ENCODE measurements at regions not wholly inside any gene's neighbourhood (a gene's known extent, or its start where the extent isn't known, plus 50 kb on each side); places are given as distances from the start of the nearest gene placed in this dataset.

GRCh38 chr10:130485236-130485957, 349.2 kb downstream of the GLRX3 start:
- DNase-seq (ENCODE audit: low read depth, low spot score), result no peak

GRCh38 chr10:130485958-130486895, 350.0 kb downstream of the GLRX3 start:
- no peak for DNase-seq (ENCODE audit: low read depth, low spot score)

- no peak for DNase-seq (ENCODE audit: low read depth, low spot score)
Observed at GRCh38 chr10:130486906-130487305, 350.7 kb downstream of the GLRX3 start.

GRCh38 chr10:130487566-130487965, 351.4 kb downstream of the GLRX3 start:
- no peak for DNase-seq (ENCODE audit: low read depth, low spot score)

DNA sequence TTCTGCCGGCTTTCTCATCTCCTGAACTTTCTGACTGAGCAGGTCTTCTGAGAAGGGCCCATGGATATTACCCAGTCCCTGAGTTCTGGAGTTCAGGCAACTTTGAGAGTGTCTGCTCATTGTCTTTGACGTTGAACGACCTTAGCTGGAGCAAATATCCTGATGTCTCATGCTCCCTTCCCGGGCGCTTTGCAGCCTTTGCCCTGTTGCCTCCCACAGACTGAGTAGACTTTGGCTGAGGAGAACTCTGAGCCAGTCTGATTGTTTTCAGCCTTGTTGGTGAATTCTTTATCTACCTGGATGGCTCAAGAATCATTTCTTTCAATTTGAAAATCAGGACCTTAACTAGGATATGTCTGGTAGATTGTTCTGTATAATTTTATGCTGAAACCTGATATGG, 353.7 kb downstream of the GLRX3 start:
- no peak for DNase-seq (ENCODE audit: low read depth, low spot score)

DNA sequence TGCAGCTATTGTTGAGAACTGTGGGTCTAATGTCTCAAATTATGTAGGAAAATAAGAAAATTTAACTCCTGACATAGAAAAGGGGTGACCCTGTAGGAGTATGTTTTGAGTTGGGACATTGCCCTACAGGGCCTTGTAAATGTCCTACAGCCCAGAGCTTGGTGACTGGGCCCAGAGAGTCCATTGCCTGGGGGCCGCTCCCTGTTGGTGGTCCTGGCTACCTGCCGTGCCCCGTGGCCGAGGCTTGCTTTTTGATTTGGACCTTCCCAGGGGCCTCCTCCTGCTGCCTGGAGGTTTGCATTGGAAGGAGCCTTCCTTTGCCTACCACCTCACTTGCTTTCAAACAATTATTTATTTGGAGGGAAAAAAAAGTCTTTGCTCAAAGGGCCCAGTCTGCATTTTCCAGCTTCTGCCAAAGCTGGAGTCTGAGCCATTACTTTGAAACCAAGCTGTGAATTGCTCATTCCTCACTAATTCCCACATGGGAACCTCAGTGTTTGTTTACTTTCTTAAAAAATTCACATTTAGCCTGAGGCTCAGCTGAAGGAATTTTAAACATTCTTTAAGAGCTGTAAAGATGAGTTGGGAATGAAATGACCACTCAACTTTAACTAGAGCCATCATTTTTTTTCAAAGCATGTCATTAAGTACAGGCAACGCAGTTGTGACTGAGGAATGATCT, 355.0 kb downstream of the GLRX3 start:
- peak; percentile 5 for DNase-seq (ENCODE audit: low read depth, low spot score)

GRCh38 chr10:130491693-130492050, 355.5 kb downstream of the GLRX3 start:
- no peak for DNase-seq (ENCODE audit: low read depth, low spot score)

- no peak for DNase-seq (ENCODE audit: low read depth, low spot score)
Observed at GRCh38 chr10:130492266-130492934, 356.2 kb downstream of the GLRX3 start.

DNA sequence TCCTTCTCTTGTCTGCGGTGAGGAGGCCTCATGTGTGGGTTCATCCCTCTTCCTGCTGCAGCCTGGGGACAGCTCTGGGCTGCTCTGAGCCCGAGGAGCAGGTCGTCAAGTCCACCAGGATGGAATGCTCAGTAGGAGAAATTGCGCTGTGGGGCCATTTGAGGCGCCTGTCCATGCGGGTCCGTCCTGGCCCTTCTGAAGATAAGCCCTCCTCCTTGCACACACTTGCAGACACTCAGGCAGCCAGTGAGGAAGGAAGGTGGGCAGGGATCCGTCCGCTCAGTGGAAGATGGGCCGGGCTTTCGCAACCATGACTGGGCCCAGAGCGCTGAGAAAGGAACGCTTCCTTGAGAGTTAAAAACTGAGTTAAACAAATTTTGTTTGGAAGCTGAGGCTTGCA, 356.8 kb downstream of the GLRX3 start:
- no peak for DNase-seq (ENCODE audit: low read depth, low spot score)

DNA sequence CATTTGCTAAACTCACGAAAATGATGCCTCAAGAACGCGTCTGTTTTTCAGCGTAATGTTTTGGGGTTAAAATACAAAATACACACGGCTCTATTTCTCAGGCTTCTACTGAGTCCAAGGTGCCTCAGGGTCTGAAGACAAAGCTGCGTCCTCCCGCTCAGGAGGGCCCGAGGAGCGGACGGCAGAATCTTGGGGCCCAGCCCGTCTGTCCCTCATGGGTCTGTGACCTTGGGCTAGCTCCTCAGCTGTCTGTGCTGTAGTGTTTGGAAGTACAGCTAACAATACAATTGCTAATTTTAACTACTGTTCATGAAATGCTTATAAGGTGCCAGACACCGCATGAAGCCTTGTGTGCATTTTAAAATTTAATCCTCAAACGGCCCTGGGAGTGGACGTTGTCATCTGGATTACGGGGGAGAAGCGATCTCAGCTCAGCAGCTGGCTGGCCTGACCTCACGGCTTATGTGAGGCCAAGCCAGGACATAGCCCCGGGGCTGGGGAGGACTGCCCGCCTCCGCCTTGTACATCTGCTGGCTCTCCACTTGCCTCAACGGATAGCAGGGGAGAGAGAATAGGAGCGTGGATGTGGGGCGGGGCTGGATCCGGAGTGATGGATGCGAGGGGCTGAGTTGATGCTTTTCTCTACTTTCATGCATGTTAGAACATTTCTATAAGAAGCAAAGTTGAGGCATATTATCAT, 357.4 kb downstream of the GLRX3 start:
- no peak for DNase-seq (ENCODE audit: low read depth, low spot score)

GRCh38 chr10:130495116-130495862, 359.1 kb downstream of the GLRX3 start:
- no peak for DNase-seq (ENCODE audit: low read depth, low spot score)

- no peak for DNase-seq (ENCODE audit: low read depth, low spot score)
Observed at GRCh38 chr10:130495891-130496636, 359.9 kb downstream of the GLRX3 start.

DNA sequence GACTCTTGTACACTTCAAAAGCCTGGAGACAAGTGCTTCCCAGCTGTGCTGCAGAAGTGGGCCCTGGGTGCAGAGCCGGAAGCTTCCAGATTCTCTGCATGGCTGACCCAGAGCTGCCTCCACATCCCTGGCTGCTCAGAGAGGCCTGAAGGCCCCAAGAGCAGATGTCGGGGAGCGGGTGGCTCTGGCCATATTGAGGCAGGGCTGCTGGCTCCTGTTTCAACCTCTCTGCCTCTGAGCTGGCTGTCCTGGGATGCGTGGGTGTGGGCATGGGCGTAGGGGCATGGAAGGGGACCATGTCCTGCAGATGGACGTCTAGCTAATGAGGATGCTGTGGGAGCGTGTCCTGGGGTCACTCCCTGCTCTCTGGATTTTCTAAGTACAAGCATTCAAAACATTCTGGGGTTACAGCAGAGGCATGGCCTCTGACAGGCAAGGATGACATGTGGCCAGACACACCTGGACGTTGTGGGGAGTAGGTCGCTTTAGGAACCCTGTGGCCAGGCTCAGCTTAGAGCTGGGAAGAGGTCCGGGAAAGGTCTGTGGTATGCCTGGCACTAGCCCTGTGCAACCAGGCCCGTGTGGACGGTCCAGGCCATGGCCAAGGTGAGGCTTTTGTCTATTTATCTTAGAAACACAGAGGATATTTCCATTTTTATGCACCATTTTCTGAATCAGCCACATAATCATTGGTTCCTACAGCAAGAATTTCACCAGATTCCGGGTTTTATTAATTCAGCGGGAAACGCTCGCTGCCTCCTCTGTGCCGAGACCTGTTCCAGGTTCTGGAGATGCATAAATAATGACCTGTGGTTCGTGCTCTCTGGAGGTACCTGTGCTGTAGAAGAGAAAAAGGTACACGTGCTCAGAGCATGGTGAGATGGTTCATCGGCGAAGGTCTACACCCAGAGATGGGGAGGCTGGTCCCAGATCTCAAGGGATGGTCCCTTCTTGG, 361.1 kb downstream of the GLRX3 start:
- no peak for DNase-seq (ENCODE audit: low read depth, low spot score)

DNA sequence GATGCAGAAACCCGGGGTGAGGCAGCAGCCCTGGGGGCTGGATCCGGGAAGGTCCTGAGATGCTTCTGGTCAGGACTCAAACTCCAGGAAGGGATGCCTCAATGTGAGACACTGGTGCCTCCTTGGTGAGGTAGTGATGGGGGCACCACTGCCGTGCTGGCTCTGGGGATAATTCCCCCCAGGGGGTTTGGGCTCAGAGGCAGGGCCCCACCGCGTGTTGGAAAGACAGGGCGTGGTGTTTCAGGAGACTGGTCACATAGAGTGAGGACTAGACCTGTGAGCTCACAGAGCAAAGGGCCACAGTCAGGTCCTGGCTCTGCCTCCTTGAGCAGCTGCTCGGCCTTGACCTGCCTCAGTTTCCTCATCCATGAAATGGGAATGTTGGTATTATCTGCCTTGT, 361.9 kb downstream of the GLRX3 start:
- no peak for DNase-seq (ENCODE audit: low read depth, low spot score)

GRCh38 chr10:130498934-130499333, 362.7 kb downstream of the GLRX3 start:
- no peak for DNase-seq (ENCODE audit: low read depth, low spot score)

- no peak for DNase-seq (ENCODE audit: low read depth, low spot score)
Observed at GRCh38 chr10:130499541-130499940, 363.4 kb downstream of the GLRX3 start.

DNA sequence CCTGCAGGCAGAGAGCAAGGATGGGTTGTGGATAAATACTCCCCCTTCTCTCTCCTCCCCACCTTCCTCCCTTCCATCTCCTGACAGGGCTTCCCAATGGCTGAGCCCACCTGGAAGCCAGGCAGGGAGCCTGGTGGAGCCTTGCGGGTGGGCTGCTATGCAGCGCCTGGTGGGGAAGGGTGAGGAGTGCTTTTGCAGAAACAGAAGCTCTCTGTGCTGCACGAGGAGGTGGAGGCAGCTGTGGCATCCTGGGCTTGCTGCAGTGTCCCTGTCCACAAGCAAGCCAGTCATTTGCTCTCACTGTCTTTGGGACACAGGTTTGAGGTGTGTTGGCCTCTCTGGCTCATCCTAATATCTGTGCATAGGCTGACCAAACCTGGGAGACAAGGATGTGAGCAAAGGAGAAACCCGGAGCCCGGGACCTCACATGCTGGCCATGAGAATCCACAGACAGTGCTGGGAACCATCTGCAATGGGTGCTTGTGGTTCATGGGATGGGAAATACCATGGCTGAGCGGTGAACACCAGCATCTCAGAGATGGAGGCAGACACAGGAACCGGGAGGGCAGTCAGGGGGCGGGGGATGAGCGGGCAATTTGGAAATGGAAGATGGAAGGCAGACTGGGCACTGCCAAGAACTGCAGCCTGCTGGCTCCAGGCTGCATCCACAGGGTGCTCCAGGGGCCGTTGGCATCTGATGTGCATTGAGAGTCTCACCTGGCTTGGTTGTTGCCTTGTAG, 364.2 kb downstream of the GLRX3 start:
- DNase-seq (ENCODE audit: low read depth, low spot score), result no peak

GRCh38 chr10:130507461-130507860, 371.3 kb downstream of the GLRX3 start:
- DNase-seq (ENCODE audit: low read depth, low spot score), result no peak
